22Rv1 (cell line): ENCODE measurements at regions not wholly inside any gene's neighbourhood (a gene's known extent, or its start where the extent isn't known, plus 50 kb on each side); places are given as distances from the start of the nearest gene placed in this dataset.

ENCODE experiments used
- H3K27ac ChIP-seq: fragments of 450-650 bp; 2 replicates; pipeline ENCODE4 v1.5.1; 2017
- ZFX ChIP-seq: fragments of 450-650 bp; IDR thresholded peaks from 2 replicates; pipeline ENCODE4 v1.6.1; 2017; ENCODE audit warnings: antibody characterized with exemption, borderline replicate concordance
- TF ChIP-seq, protein P1 (sequence below): fragments of 450-650 bp; IDR thresholded peaks from 2 replicates; pipeline ENCODE4 v1.5.1; 2017; ENCODE audit warnings: mild to moderate bottlenecking

DNA sequence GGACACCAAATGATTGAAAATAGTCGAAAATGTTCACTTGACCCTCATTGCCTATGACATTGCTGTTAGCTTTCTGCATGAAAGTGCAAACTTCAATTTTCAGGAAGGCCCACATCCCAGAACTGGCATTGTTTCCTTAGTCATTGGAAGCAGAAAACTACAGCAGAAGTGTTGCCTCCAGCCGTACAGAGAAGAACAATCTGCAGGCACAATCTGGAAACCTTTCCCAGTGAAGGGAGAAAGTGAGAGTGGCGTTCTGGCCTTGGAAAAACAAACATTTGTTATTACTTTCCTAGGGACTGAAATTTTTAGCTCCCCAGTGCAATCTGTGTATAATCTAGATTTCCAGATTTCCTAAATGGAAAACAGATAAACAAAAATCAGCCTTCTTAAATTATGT is 529.5 kb upstream of the RBFOX1 start:
- no peak overlapping the region for H3K27ac ChIP-seq
- TF ChIP-seq, protein P1, sequence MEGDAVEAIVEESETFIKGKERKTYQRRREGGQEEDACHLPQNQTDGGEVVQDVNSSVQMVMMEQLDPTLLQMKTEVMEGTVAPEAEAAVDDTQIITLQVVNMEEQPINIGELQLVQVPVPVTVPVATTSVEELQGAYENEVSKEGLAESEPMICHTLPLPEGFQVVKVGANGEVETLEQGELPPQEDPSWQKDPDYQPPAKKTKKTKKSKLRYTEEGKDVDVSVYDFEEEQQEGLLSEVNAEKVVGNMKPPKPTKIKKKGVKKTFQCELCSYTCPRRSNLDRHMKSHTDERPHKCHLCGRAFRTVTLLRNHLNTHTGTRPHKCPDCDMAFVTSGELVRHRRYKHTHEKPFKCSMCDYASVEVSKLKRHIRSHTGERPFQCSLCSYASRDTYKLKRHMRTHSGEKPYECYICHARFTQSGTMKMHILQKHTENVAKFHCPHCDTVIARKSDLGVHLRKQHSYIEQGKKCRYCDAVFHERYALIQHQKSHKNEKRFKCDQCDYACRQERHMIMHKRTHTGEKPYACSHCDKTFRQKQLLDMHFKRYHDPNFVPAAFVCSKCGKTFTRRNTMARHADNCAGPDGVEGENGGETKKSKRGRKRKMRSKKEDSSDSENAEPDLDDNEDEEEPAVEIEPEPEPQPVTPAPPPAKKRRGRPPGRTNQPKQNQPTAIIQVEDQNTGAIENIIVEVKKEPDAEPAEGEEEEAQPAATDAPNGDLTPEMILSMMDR, result no peak

DNA sequence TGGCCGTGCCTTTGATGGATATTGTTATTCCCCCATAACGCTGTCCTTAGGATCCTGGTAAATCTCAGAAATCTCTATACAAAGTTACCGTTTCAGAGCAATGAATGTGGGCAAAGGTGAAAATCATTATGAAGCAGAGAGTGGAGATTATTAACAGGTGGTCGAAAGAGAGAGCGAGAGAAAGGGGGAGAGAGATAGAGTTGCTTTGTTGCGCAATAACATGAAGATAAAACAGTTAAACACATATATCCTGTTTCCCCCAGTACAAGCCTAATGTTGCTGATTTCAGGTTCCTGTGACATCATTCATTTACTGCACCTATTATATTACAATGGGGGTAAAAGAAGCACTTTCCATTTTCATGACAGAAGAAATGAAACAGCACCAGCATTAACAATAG is 535.4 kb upstream of the RBFOX1 start:
- TF ChIP-seq, protein P1, result no peak
- no peak for TF ChIP-seq ZFX

DNA sequence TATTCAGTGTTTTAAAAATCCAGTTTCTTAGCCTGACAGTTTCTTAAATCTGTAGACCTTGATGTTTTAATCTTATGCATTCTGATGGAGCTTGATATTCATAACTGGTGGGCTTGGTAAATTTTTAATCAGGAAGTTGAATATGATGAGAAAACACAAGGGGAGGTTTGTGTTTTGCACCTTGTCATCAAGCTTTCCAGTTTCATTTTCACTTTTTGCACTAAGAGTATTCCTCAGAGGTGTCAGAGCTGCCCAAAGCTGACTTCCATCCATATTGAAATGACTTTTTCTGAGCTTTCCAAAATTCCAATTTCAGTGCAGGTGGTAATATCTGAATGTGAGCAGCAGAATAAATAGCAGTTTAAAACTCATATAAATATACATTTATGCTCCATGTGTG is 555.0 kb upstream of the RBFOX1 start:
- no peak overlapping the region for H3K27ac ChIP-seq
- no peak for TF ChIP-seq ZFX
- TF ChIP-seq, protein P1, result no peak

More for the DNA sequence above, 535.4 kb upstream of the RBFOX1 start:
- H3K27ac ChIP-seq, result no peak overlapping the region

DNA sequence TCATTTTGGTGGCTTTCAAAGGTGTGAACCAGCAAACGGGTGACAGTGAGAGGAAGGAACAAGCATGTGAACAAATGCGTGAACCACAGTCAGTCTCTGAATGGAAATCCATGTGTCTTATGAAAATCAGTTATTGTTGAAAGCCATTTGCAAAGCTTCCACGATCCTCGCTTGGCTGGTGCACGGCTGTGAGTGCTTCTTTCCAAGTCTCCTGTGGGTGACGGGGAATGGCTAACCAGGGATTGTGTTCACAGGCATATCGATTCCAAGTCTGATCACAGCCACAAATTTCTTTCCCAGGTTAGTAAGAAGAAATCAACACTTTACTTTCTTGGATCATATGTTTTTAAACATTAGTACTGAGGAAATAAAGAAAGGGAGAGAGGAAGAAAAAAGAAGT is 556.9 kb upstream of the RBFOX1 start:
- no peak overlapping the region for H3K27ac ChIP-seq
- no peak for TF ChIP-seq ZFX
- TF ChIP-seq, protein P1, result no peak

DNA sequence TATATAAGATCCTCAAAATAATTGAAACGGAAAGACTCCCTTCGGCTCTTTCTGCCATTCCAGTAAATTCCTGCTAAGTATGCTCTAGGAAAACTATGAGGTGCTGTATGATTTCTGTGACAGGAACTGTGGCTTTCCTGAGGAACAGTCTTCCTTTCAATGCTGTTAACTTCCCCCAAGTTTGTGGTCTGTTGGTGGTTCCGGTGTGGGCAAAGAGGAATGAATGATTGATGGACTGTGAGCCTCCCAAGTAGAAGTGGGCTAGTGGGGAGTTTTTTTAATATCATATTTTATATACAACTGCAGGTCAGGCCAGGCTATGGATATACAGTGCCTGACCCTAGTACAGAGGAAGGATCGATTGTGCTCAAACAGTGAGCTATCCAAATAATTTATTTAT is 560.7 kb upstream of the RBFOX1 start:
- TF ChIP-seq, protein P1, result no peak
- no peak for TF ChIP-seq ZFX
- H3K27ac ChIP-seq, result no peak overlapping the region

DNA sequence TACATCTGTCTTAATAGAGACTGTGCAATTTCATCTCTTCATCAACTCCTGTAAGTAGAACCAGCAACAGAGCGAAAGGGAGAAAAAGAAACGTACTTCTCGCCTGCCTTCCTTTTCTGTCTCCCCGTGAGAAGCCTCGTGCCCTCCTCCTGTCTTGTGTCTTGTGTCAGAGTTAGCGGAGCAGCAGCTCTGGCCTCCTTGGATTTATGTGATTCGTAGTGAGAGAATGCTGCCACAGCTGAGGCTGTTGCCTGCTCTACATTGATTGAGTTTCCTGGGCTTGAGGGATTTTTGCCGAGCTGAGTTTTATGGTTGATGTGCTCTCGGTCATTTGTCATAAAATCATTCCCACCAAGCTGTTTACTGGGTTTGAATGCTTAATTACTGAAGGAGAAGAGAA is 579.1 kb upstream of the RBFOX1 start:
- H3K27ac ChIP-seq, result no peak overlapping the region
- TF ChIP-seq, protein P1, result no peak
- TF ChIP-seq ZFX, result no peak

DNA sequence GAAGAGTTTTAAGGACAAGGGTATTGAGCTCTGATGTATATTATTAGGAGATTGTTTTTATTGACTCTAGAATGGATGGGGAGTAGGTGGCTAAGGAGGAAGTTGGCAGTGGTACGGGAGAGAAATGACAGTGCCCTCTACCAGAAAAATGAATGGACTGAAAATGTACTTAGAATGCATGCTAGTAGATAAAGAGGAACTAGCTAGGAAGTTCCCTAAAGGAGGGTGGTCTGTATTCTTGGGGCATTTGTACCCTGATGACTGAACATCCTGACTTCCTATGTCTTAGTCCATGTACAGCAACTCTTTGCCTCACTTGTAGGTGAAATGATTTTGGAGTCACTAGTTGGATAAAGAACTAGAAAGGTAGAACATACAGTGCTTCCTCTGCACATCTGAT is 581.5 kb upstream of the RBFOX1 start:
- TF ChIP-seq, protein P1, result no peak
- TF ChIP-seq ZFX, result no peak
- H3K27ac ChIP-seq, result no peak overlapping the region
